ENCODE measurements at regions not wholly inside any gene's neighbourhood (a gene's known extent, or its start where the extent isn't known, plus 50 kb on each side); places are given as distances from the start of the nearest gene placed in this dataset.
"Not testable (repeated sequence)": the region's sequence is repeated elsewhere in the genome, so short reads cannot be mapped to it uniquely, and the experiment has no call there.

GRCh38 chr2:201946746-201947145, 86.9 kb upstream of the FZD7 start:
- not testable (repeated sequence) for H3K4me3 ChIP-seq; H3K9me3 ChIP-seq; H3K4me1 ChIP-seq; H3K27ac ChIP-seq; DNase-seq (ENCODE audit: low spot score in 2 of 2); H3K36me3 ChIP-seq; H3K27me3 ChIP-seq
- WGBS, 2 donors, result 93 to 97% methylated on average over 5 of the region's 5 CpGs

GRCh38 chr2:201947287-201947686, 86.4 kb upstream of the FZD7 start:
- no peaks in the 10 kb centered on the region for H3K36me3 ChIP-seq
- DNase-seq (ENCODE audit: low spot score in 2 of 2), result no peak
- H3K4me3 ChIP-seq, result no peak overlapping the region
- H3K27me3 ChIP-seq, result no peaks in the 10 kb centered on the region
- no peak overlapping the region for H3K27ac ChIP-seq
- no peaks in the 10 kb centered on the region for H3K4me1 ChIP-seq
- H3K9me3 ChIP-seq, result no peaks in the 10 kb centered on the region
- TF ChIP-seq POLR2A (IDR thresholded peaks at IDR 0.05) (no peak), EP300 (IDR thresholded peaks at IDR 0.05) (no peak)
- TF ChIP-seq, protein P1, sequence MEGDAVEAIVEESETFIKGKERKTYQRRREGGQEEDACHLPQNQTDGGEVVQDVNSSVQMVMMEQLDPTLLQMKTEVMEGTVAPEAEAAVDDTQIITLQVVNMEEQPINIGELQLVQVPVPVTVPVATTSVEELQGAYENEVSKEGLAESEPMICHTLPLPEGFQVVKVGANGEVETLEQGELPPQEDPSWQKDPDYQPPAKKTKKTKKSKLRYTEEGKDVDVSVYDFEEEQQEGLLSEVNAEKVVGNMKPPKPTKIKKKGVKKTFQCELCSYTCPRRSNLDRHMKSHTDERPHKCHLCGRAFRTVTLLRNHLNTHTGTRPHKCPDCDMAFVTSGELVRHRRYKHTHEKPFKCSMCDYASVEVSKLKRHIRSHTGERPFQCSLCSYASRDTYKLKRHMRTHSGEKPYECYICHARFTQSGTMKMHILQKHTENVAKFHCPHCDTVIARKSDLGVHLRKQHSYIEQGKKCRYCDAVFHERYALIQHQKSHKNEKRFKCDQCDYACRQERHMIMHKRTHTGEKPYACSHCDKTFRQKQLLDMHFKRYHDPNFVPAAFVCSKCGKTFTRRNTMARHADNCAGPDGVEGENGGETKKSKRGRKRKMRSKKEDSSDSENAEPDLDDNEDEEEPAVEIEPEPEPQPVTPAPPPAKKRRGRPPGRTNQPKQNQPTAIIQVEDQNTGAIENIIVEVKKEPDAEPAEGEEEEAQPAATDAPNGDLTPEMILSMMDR (IDR thresholded peaks at IDR 0.05), result no peak

DNA sequence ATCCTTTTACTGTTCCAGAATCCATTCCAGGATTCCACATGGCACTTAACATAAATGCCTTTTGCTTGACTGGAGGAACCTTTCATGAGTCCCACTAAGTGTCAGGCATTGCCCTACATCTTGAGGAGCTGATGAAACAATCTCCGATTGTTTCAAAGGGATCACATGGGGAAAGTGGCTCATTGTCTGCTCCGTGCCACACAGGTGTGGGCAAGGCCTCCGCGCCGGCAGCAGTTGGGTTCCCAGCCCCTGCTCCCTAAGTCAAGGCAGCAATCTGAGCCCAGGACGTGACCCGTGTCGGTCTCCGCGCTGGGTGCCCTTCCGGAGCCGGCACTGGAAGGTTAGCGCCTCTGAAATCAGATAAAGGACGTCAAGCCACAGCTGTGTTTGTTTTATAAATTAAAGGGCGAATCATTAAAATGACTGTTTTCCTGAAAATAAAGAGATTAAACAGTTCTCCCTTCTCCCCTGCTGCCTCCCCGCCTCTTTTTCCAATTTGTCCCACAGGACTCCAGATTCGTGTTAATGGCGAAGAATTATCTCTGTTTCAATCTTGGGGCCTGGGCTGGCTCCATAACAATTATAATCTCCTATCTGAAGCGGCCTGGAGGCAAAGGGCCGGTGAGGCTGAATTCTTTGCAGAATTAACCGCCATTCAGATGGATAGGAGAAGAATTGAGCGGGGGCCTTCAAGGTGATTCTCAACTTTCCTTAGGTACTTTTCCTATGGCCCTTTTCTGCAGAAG, 84.3 kb upstream of the FZD7 start:
- WGBS, 2 donors, result 54 to 57% methylated on average over 19 to 22 of the region's 22 CpGs
- TF ChIP-seq EP300 (IDR thresholded peaks at IDR 0.05) (no peak), POLR2A (IDR thresholded peaks at IDR 0.05) (no peak)
- TF ChIP-seq, protein P1 (IDR thresholded peaks at IDR 0.05), result no peak
- H3K4me1 ChIP-seq, result no peaks in the 10 kb centered on the region
- no peak overlapping the region for H3K4me3 ChIP-seq
- no peaks in the 10 kb centered on the region for H3K36me3 ChIP-seq
- H3K27me3 ChIP-seq, result no peaks in the 10 kb centered on the region
- no peaks in the 10 kb centered on the region for H3K9me3 ChIP-seq
- H3K27ac ChIP-seq, result no peak overlapping the region
- DNase-seq (ENCODE audit: low spot score in 2 of 2), result no peak

DNA sequence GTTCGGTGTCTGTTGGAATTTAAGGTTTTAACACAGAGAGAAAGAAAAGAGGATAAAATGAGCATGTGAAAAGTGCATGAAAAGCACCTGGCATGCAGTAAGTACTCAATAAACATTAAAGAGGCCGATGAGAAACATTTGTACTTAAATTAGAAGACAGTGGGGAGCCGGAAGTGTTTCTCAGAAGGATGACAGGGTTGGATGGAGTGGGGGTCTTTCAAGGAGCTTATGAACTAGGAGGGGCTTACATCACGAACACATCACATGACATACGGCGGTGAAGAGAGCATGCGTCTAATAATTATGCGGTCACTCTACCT, 83.8 kb upstream of the FZD7 start:
- Histone ChIP-seq H3K4me1 (no peaks in the 10 kb centered on the region), H3K9me3 (no peaks in the 10 kb centered on the region), H3K27me3 (no peaks in the 10 kb centered on the region), H3K36me3 (no peaks in the 10 kb centered on the region), H3K4me3 (no peak overlapping the region), H3K27ac (no peak overlapping the region)
- no peak for DNase-seq (ENCODE audit: low spot score in 2 of 2)
- no peak for TF ChIP-seq EP300 (IDR thresholded peaks at IDR 0.05)
- TF ChIP-seq POLR2A (IDR thresholded peaks at IDR 0.05), result no peak
- TF ChIP-seq, protein P1 (IDR thresholded peaks at IDR 0.05), result no peak
- 80 to 91% methylated on average over 8 of the region's 8 CpGs for WGBS, 2 donors

GRCh38 chr2:201950606-201951005, 83.0 kb upstream of the FZD7 start:
- no peak overlapping the region for H3K4me3 ChIP-seq
- no peaks in the 10 kb centered on the region for H3K9me3 ChIP-seq
- peaks cover 0 to 5% (median 0%) of the 10 kb centered on the region in 4 donors for H3K4me1 ChIP-seq
- no peak for TF ChIP-seq EP300 (IDR thresholded peaks at IDR 0.05)
- TF ChIP-seq, protein P1 (IDR thresholded peaks at IDR 0.05), result no peak
- TF ChIP-seq POLR2A (IDR thresholded peaks at IDR 0.05), result no peak
- DNase-seq (ENCODE audit: low spot score in 2 of 2), result no peak
- H3K36me3 ChIP-seq, result no peaks in the 10 kb centered on the region
- WGBS, 2 donors, result 87 to 96% methylated on average over 6 of the region's 6 CpGs
- no peak overlapping the region for H3K27ac ChIP-seq
- H3K27me3 ChIP-seq, result no peaks in the 10 kb centered on the region

DNA sequence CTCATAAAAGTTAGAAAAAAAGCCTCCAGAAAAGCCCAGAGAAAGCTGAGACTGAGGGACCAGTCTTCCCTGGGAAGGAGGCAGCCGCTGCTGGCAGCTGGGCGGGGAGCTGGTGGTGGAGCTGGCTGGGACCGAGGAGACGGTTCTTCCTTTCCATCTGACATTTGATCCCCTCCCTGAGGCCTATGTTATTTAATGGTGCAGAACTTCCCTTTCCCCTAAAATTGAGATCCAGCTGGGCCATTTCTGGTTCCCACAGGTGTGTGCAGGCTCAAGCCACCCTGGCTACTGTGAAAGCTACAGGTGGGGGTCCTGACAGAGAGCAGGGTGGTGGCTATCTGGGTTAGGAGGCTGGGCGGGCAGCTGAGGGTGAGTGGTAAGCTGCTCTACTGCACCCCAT, 81.5 kb upstream of the FZD7 start:
- Histone ChIP-seq H3K4me3 (no peak overlapping the region), H3K27ac (no peak overlapping the region), H3K36me3 (no peaks in the 10 kb centered on the region), H3K9me3 (no peaks in the 10 kb centered on the region), H3K27me3 (no peaks in the 10 kb centered on the region), H3K4me1 (peaks cover 0 to 18% (median 5%) of the 10 kb centered on the region in 4 donors)
- TF ChIP-seq POLR2A (IDR thresholded peaks at IDR 0.05), result no peak
- no peak for TF ChIP-seq EP300 (IDR thresholded peaks at IDR 0.05)
- TF ChIP-seq, protein P1 (IDR thresholded peaks at IDR 0.05), result no peak
- WGBS, 2 donors, result 54 to 71% methylated on average over 5 of the region's 5 CpGs
- DNase-seq (ENCODE audit: low spot score in 2 of 2), result no peak

Data from tibial nerve (tissue), 4 donors.